HG02852 (cell line): ENCODE measurements at regions not wholly inside any gene's neighbourhood (a gene's known extent, or its start where the extent isn't known, plus 50 kb on each side); places are given as distances from the start of the nearest gene placed in this dataset.
"Not testable (repeated sequence)": the region's sequence is repeated elsewhere in the genome, so short reads cannot be mapped to it uniquely, and the experiment has no call there.

Source experiments
- ATAC-seq: cut with Tn5 transposase; IDR thresholded peaks from one replicate; pipeline ENCODE4 v1.9.1; 2021; ENCODE audit warnings: mild to moderate bottlenecking, moderate library complexity; ENCODE audit not compliant: unreplicated experiment

GRCh38 chr5:25458628-25459027 lies 813.9 kb upstream of the CDH10 start:
- ATAC-seq: no peak

- no peak for ATAC-seq
Observed at GRCh38 chr5:25453500-25453899, 808.7 kb upstream of the CDH10 start.

GRCh38 chr5:25451294-25451693 lies 806.5 kb upstream of the CDH10 start:
- no peak for ATAC-seq

- ATAC-seq: no peak
Observed at GRCh38 chr5:25448646-25449045, 803.9 kb upstream of the CDH10 start.

- ATAC-seq: no peak
Observed at GRCh38 chr5:25448190-25448621, 803.4 kb upstream of the CDH10 start.

GRCh38 chr5:25446061-25446420 lies 801.3 kb upstream of the CDH10 start:
- not testable (repeated sequence) for ATAC-seq

GRCh38 chr5:25445381-25446060 lies 800.7 kb upstream of the CDH10 start:
- ATAC-seq: not testable (repeated sequence)

GRCh38 chr5:25444697-25445096 lies 799.9 kb upstream of the CDH10 start:
- ATAC-seq: no peak

- ATAC-seq: no peak
Observed at GRCh38 chr5:25441810-25442209, 797.0 kb upstream of the CDH10 start.

GRCh38 chr5:25439025-25439424 lies 794.2 kb upstream of the CDH10 start:
- ATAC-seq: no peak

GRCh38 chr5:25438375-25438774 lies 793.6 kb upstream of the CDH10 start:
- ATAC-seq: not testable (repeated sequence)

GRCh38 chr5:25436452-25436851 lies 791.7 kb upstream of the CDH10 start:
- ATAC-seq: no peak

- no peak for ATAC-seq
Observed at GRCh38 chr5:25435882-25436281, 791.1 kb upstream of the CDH10 start.

- no peak for ATAC-seq
Observed at GRCh38 chr5:25427240-25427639, 782.5 kb upstream of the CDH10 start.

GRCh38 chr5:25423271-25423670 lies 778.5 kb upstream of the CDH10 start:
- ATAC-seq: no peak

- no peak for ATAC-seq
Observed at GRCh38 chr5:25419684-25420083, 774.9 kb upstream of the CDH10 start.

- ATAC-seq: no peak
Observed at GRCh38 chr5:25418978-25419377, 774.2 kb upstream of the CDH10 start.

GRCh38 chr5:25418319-25418859 lies 773.6 kb upstream of the CDH10 start:
- ATAC-seq: no peak

- no peak for ATAC-seq
Observed at GRCh38 chr5:25416960-25417359, 772.2 kb upstream of the CDH10 start.

- ATAC-seq: no peak
Observed at GRCh38 chr5:25415970-25416369, 771.2 kb upstream of the CDH10 start.

GRCh38 chr5:25414742-25415141 lies 770.0 kb upstream of the CDH10 start:
- ATAC-seq: no peak

GRCh38 chr5:25412116-25412661 lies 767.4 kb upstream of the CDH10 start:
- no peak for ATAC-seq

- ATAC-seq: not testable (repeated sequence)
Observed at GRCh38 chr5:25407365-25407764, 762.6 kb upstream of the CDH10 start.
